Suprapubic skin (tissue), 4 donors: ENCODE measurements at regions not wholly inside any gene's neighbourhood (a gene's known extent, or its start where the extent isn't known, plus 50 kb on each side); places are given as distances from the start of the nearest gene placed in this dataset.

Experiments
- DNase-seq, 2 donors: peaks; one replicate each; pipeline ENCODE4 v3.0.0-alpha.2; 2019; ENCODE audit warnings: low spot score in 2 of 2
- H3K27ac ChIP-seq: fragments of 200-600 bp; sonication (generic); one replicate; pipeline ENCODE4 v1.5.1; 2019
- H3K27me3 ChIP-seq: fragments of 200-600 bp; sonication (generic); one replicate; pipeline ENCODE4 v1.5.1; 2019
- H3K36me3 ChIP-seq: fragments of 200-600 bp; sonication (generic); one replicate; pipeline ENCODE4 v1.5.1; 2019
- H3K4me1 ChIP-seq: fragments of 200-600 bp; sonication (generic); one replicate; pipeline ENCODE4 v1.5.1; 2019
- H3K4me3 ChIP-seq: fragments of 200-600 bp; sonication (generic); one replicate; pipeline ENCODE4 v1.5.1; 2019; ENCODE audit warnings: mild to moderate bottlenecking
- H3K9me3 ChIP-seq: fragments of 200-600 bp; sonication (generic); one replicate; pipeline ENCODE4 v1.5.1; 2019
- CTCF ChIP-seq, 2 donors: fragments of 200-600 bp in 1 of 2; fragments of 450-650 bp in 1 of 2; sonication (generic) in 1 of 2; IDR thresholded peaks; one replicate each; pipeline ENCODE4 v1.5.1; 2016 to 2019; ENCODE audit warnings: antibody characterized with exemption in 2 of 2, mild to moderate bottlenecking in 1 of 2, moderate library complexity in 1 of 2
- EP300 ChIP-seq: sonication (generic); formaldehyde crosslinking; IDR thresholded peaks from one replicate; pipeline ENCODE4 v1.6.1; 2017; ENCODE audit warnings: antibody characterized with exemption
- POLR2A ChIP-seq, 2 donors: fragments of 450-650 bp; IDR thresholded peaks; one replicate each; pipeline ENCODE4 v1.6.1; 2017; ENCODE audit warnings: antibody characterized with exemption in 2 of 2, mild to moderate bottlenecking in 2 of 2, moderate library complexity in 2 of 2
- POLR2AphosphoS5 ChIP-seq, 3 donors: sonication (generic); formaldehyde crosslinking; IDR thresholded peaks; one replicate each; pipeline ENCODE4 v1.6.1; 2017; ENCODE audit warnings: antibody characterized with exemption in 3 of 3
- WGBS: methylation state at CpG from one replicate; pipeline ENCODE4 v1.1.5; 2018; 5-methylcytosine and 5-hydroxymethylcytosine counted together

GRCh38 chr11:26045082-26045481, 286.8 kb upstream of the ANO3 start:
- H3K27me3 ChIP-seq = no peaks in the 10 kb centered on the region
- no peak overlapping the region for H3K27ac ChIP-seq
- no peaks in the 10 kb centered on the region for H3K9me3 ChIP-seq
- TF ChIP-seq POLR2A (IDR thresholded peaks at IDR 0.05) = no peak
- TF ChIP-seq CTCF (IDR thresholded peaks at IDR 0.05) = no peak
- no peak for TF ChIP-seq POLR2AphosphoS5 (IDR thresholded peaks at IDR 0.05)
- no peak for TF ChIP-seq EP300
- H3K4me3 ChIP-seq = no peak overlapping the region
- no peaks in the 10 kb centered on the region for H3K4me1 ChIP-seq
- no peaks in the 10 kb centered on the region for H3K36me3 ChIP-seq
- DNase-seq = no peak

- Histone ChIP-seq H3K27ac (no peak overlapping the region), H3K9me3 (no peaks in the 10 kb centered on the region), H3K27me3 (no peaks in the 10 kb centered on the region), H3K36me3 (no peaks in the 10 kb centered on the region), H3K4me3 (no peak overlapping the region), H3K4me1 (no peaks in the 10 kb centered on the region)
- WGBS = 58% methylated on average over 3 of the region's 3 CpGs
- DNase-seq = no peak
- TF ChIP-seq CTCF (IDR thresholded peaks at IDR 0.05) (no peak), POLR2A (IDR thresholded peaks at IDR 0.05) (no peak), EP300 (no peak), POLR2AphosphoS5 (IDR thresholded peaks at IDR 0.05) (no peak)
Observed at GRCh38 chr11:26048271-26048670, 283.7 kb upstream of the ANO3 start.

GRCh38 chr11:26053966-26054365, 278.0 kb upstream of the ANO3 start:
- no peaks in the 10 kb centered on the region for H3K27me3 ChIP-seq
- no peak for DNase-seq
- H3K4me3 ChIP-seq = no peak overlapping the region
- no peak overlapping the region for H3K27ac ChIP-seq
- no peaks in the 10 kb centered on the region for H3K36me3 ChIP-seq
- H3K4me1 ChIP-seq = no peaks in the 10 kb centered on the region
- TF ChIP-seq POLR2A (IDR thresholded peaks at IDR 0.05) = no peak
- TF ChIP-seq EP300 = no peak
- TF ChIP-seq POLR2AphosphoS5 (IDR thresholded peaks at IDR 0.05) = no peak
- TF ChIP-seq CTCF (IDR thresholded peaks at IDR 0.05) = no peak
- 43% methylated on average over 1 of the region's 1 CpG for WGBS
- no peaks in the 10 kb centered on the region for H3K9me3 ChIP-seq

DNA sequence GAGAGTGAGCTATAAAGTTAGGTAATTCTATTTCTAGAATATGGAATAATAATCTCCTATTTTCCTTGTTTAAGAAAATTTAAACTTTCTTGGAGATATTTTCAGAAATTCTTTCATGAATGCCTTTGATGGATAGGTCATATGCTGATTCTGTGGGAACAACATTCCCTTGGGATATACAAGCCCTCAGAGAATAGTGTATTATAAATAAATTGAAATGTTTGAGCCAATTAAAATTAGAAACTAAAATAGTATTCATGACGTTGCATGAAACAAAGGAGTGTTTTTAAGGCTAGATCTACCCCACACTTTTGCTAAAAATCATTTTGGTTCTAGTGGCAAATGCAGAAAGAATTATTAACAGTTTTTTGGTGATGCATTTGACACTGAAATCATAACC, 269.3 kb upstream of the ANO3 start:
- Histone ChIP-seq H3K4me1 (no peaks in the 10 kb centered on the region), H3K36me3 (no peaks in the 10 kb centered on the region), H3K9me3 (no peaks in the 10 kb centered on the region), H3K27ac (no peak overlapping the region), H3K4me3 (no peak overlapping the region), H3K27me3 (no peaks in the 10 kb centered on the region)
- TF ChIP-seq POLR2AphosphoS5 (IDR thresholded peaks at IDR 0.05) = no peak
- TF ChIP-seq CTCF (IDR thresholded peaks at IDR 0.05) = no peak
- TF ChIP-seq POLR2A (IDR thresholded peaks at IDR 0.05) = no peak
- TF ChIP-seq EP300 = no peak
- 20% methylated on average over 1 of the region's 1 CpG for WGBS
- no peak for DNase-seq

GRCh38 chr11:26063915-26064314, 268.0 kb upstream of the ANO3 start:
- DNase-seq = no peak
- no peaks in the 10 kb centered on the region for H3K9me3 ChIP-seq
- no peak overlapping the region for H3K27ac ChIP-seq
- no peaks in the 10 kb centered on the region for H3K36me3 ChIP-seq
- TF ChIP-seq EP300 (no peak), POLR2A (IDR thresholded peaks at IDR 0.05) (no peak), POLR2AphosphoS5 (IDR thresholded peaks at IDR 0.05) (no peak), CTCF (IDR thresholded peaks at IDR 0.05) (no peak)
- no peaks in the 10 kb centered on the region for H3K4me1 ChIP-seq
- H3K27me3 ChIP-seq = no peaks in the 10 kb centered on the region
- no peak overlapping the region for H3K4me3 ChIP-seq
